HG03064 (cell line): ENCODE measurements at regions not wholly inside any gene's neighbourhood (a gene's known extent, or its start where the extent isn't known, plus 50 kb on each side); places are given as distances from the start of the nearest gene placed in this dataset.
"Not testable (repeated sequence)": the region's sequence is repeated elsewhere in the genome, so short reads cannot be mapped to it uniquely, and the experiment has no call there.

Experiments used
- ATAC-seq: cut with Tn5 transposase; IDR thresholded peaks from one replicate; pipeline ENCODE4 v1.9.1; 2021; ENCODE audit warnings: low read depth; ENCODE audit not compliant: unreplicated experiment

- ATAC-seq: no peak
Observed at GRCh38 chr11:109668973-109669634, 247.1 kb downstream of the C11orf87 start.

- no peak for ATAC-seq
Observed at GRCh38 chr11:109677231-109677630, 255.2 kb downstream of the C11orf87 start.

- ATAC-seq: no peak
Observed at GRCh38 chr11:109677876-109678275, 255.9 kb downstream of the C11orf87 start.

GRCh38 chr11:109680127-109680526, 258.1 kb downstream of the C11orf87 start:
- ATAC-seq: no peak

DNA sequence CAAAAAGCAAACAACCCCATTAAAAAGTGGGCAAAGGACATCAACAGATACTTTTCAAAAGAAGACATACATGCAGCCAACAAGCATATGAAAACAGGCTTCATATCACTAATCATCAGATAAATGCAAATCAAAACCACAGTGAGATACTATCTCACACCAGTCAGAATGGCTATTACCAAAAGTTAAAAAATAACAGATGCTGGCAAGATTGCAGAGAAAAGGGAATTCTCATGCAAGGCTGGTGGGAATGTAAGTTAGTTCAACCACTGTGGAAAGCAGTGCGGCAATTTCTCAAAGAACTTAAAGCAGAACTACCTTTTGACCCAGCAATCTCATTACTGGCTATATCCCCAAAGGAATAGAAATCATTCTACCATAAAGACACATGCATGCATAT, 260.8 kb downstream of the C11orf87 start:
- not testable (repeated sequence) for ATAC-seq

- no peak for ATAC-seq
Observed at GRCh38 chr11:109695696-109696095, 273.7 kb downstream of the C11orf87 start.

DNA sequence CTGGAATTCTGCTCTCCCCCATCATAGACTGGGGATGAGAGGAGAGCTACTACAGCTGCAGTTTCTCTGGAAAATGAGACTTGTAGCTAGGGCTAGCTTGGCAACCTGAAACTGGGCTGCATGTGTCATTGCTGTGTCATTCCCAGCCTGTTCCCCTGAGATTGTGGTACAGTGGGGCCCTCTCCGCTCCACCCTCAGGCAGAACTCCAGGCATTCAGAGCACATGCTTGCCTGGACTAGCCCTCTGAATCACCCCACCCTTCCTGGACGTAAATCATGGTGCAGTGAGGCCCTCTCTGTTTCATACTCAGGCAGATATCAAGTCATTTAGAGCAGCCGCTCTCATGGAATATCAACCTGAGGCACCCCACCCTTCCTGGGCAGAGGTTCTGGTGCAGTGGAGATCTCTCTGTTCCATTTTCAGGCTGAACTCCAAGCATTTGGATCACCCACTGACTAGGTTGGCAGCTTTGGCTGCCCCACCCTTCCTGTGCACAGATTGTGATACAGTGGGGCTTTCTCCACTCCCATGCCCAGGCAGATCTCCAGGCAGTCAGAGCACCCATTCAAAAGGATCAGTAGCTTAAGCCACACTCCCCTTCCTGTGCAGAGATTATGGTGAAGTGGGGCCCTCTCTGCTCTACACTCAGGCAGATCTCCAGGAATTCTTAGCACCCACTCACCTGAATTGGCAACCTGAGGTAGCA, 274.4 kb downstream of the C11orf87 start:
- no peak for ATAC-seq

DNA sequence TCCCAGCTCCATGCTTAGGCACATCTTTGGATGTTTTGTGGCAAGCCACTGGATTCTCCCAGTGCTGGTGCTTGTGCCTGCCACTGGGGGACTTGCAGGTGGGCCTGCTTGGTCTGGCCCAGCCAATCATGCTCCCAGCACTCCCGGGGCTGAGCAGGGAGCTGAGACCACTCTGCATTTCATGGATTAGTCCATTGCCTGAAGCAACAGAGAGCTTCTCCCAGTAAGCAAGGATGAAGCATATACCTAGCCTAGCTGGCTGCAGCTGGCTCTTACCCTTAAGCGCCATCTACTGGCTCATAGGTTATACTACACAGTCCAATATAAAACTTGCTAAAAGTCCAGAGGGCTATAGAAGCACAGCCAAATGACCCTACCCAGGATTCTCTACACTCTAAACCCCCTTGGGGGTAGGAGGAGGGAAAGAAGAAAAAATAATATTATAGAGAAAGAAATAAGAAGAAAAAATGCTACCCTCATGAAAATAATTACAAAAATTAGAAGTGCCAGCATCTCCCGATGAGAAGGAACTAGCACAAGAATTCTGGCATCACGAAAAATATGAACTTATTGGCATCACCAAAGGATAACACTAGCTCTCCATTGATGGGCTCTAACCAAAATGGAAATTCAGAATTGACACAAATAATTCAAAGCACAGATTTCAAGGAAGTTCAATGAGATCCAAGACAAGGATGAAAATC, 275.3 kb downstream of the C11orf87 start:
- no peak for ATAC-seq

DNA sequence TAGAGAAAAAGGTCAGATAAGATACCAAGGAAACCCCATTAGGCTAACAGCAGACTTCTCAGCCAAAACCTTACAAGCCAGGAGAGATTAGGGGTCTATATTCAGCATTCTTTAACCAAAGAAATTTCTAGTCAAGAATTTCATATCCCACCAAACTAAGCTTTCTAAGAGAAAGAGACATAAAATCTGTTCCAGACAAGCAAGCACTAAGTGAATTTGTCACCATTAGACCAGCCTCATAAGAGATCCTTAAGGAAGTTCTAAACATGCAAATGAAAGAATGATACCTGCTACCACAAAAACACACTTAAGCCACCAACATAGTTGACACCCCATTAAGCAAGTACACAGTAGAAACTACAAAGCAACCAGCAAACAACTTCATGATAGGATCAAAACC, 276.2 kb downstream of the C11orf87 start:
- no peak for ATAC-seq

DNA sequence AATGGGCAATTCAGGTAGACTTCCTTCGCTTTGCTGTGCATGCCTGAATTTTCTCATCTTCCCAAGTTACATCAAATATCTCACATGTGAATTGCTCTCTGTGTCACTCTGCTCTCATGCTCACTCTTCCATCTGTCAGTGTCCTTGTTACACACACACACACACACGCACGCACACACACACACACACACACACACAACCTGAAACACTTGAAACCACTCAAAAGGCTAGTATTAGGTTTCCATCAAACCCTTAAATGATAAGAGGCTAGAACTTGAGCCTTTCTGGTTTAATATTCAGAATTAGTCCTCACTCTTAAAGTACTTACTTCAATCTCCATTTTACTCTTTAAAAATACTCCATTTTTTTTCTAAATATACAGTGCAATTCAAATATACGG, 282.4 kb downstream of the C11orf87 start:
- no peak for ATAC-seq

DNA sequence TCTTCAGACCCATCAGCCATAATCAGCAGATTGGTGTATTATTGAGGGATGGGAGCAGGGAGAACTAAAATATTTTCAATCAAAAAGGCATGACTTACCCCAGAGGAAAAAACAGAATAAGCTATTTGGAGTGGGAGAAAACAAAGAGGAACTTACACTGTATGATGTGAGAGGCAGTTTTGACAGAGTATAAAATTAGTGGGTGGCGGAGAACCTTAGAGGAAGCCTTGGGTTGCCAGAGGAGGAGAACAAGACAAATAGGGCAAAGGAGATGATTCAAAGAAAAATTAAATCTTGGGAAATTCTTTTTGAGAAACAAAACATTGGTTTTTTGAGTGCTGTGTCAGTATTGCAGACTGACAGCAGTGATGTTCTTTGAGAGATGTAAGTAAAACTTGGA, 285.0 kb downstream of the C11orf87 start:
- ATAC-seq: no peak

- ATAC-seq: no peak
Observed at GRCh38 chr11:109707411-109707810, 285.4 kb downstream of the C11orf87 start.

GRCh38 chr11:109708184-109708583, 286.2 kb downstream of the C11orf87 start:
- no peak for ATAC-seq

DNA sequence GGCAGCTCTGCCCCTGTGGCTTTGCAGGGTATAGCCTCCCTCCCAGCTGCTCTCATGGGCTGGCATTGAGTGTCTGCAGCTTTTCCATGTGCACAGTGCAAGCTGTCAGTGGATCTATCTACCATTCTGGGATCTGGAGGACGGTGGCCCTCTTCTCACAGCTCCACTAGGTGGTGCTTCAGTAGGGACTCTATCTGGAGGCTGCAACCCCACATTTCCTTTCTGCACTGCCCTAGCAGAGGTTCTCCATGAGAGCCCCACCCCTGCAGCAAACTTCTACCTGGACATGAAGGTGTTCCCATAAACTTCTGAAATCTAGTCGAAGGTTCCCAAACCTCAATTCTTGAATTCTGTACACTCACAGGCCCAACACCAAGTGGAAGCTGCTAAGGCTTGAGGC, 292.5 kb downstream of the C11orf87 start:
- ATAC-seq: not testable (repeated sequence)

- ATAC-seq: not testable (repeated sequence)
Observed at GRCh38 chr11:109715424-109715823, 293.4 kb downstream of the C11orf87 start.

DNA sequence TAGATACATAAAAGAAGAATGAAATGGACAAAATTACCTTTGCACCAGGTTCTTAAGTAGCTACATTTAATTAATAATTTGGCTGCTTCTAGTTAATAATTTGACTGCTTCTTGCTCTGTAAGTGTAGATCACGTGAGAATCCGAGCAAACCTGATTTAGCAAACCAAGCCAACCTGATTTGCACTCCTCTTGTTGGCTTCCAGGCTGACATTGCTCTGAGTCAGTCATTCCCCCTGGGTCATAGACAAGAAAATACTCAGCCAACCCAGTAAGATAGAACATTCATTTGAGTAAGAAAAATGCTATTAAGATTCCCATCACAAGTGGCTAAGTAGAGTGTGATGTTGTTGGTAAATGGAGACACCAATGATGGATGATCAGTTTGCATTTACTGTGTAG, 304.1 kb downstream of the C11orf87 start:
- no peak for ATAC-seq

- ATAC-seq: no peak
Observed at GRCh38 chr11:109728056-109728455, 306.1 kb downstream of the C11orf87 start.

DNA sequence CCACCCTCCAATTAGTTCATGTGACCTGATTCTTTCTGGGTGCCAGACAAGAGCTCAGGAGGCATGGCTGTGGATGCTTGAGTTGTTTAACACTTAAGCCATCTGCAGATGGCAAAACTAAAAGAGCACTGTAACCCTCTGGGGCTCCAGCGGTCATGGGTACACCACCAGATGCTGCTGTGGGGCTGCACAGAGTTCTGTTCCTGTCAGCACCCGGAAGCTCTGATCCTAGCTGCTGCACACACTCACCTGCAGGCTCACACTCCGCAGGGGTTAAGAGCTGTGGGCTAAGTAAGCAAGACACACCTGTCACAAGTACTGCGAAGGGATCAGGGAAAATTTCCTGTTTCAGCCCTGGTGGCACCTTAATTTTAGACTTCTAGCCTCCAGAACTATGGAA, 307.8 kb downstream of the C11orf87 start:
- no peak for ATAC-seq

- ATAC-seq: no peak
Observed at GRCh38 chr11:109730669-109731068, 308.7 kb downstream of the C11orf87 start.

DNA sequence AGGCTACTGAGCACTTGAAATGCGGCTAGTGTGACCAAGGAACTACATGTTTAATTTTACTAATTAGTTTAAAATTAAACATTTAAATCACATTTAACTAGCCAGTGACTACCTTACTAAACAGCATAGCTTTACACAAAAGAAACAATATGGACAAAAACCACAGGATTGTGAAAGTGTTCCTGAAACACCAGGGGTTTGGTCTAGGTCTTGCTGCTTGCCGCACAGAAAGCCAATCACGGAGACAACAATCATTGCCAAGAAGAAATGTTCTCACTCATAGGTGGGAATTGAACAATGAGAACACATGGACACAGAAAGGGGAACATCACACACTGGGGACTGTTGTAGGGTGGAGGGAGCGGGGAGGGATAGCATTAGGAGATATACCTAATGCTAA, 309.5 kb downstream of the C11orf87 start:
- ATAC-seq: no peak

GRCh38 chr11:109733245-109733644, 311.3 kb downstream of the C11orf87 start:
- ATAC-seq: no peak

DNA sequence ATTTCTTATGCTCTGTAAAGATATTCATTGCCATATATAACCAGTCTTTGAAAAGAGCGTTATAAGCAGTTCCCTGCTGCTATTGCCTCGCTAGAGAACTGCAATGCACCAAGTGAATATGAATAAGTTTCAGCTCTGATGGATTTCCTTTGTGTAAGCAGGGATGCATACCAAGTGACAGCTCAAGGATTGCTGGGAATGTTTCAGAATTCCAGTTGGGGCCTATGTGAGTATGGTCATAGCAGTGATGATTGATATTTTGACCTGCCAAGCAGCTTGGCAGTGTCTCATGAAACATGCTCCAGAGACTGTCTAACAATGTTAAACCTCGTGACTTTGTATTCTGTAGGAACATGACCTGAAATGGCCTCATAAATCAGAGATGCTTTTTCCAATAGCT, 312.6 kb downstream of the C11orf87 start:
- no peak for ATAC-seq
